GM12878 (cell line): ENCODE measurements at regions not wholly inside any gene's neighbourhood (a gene's known extent, or its start where the extent isn't known, plus 50 kb on each side); places are given as distances from the start of the nearest gene placed in this dataset.
A peak's percentile ranks its signal among the peaks of the same experiment; 100 is the strongest.

ENCODE experiments used
- E2F8 ChIP-seq: fragments of 450-650 bp; IDR thresholded peaks from 2 replicates; pipeline ENCODE4 v1.6.1; 2018; ENCODE audit warnings: mild to moderate bottlenecking, low read depth, moderate library complexity; ENCODE audit not compliant: partially characterized antibody
- EGR1 ChIP-seq, 2 experiments: IDR thresholded peaks; 1 replicate in 1 of 2; 2 replicates in 1 of 2; pipeline ENCODE4 v1.6.1; 2011 to 2012; ENCODE audit warnings: low read depth in 2 of 2, low read length in 2 of 2, borderline replicate concordance in 1 of 2, mild to moderate bottlenecking in 1 of 2, moderate library complexity in 1 of 2
- EP300 ChIP-seq, 2 experiments: fragments of 150-350 bp in 1 of 2; IDR thresholded peaks; 2 replicates each; pipeline ENCODE4 v1.6.1; 2011 to 2012; ENCODE audit warnings: low read depth in 2 of 2, low read length in 2 of 2, borderline replicate concordance in 1 of 2, improper control_type of control experiment in 1 of 2, inconsistent platforms in 1 of 2; ENCODE audit not compliant: control insufficient read depth in 1 of 2
- KAT2A ChIP-seq: conservative IDR thresholded peaks from 2 replicates; pipeline ENCODE4 v1.6.1; 2011; ENCODE audit warnings: low read depth, low read length; ENCODE audit not compliant: control insufficient read depth
- MAX ChIP-seq: IDR thresholded peaks from 2 replicates; pipeline ENCODE4 v1.6.1; 2012; ENCODE audit warnings: low read depth, low read length, improper control_type of control experiment
- MLLT1 ChIP-seq: fragments of 450-650 bp; IDR thresholded peaks from 2 replicates; pipeline ENCODE4 v1.6.1; 2016; ENCODE audit warnings: mild to moderate bottlenecking
- SREBF2 ChIP-seq: IDR thresholded peaks from 2 replicates; pipeline ENCODE4 v1.6.1; 2012; ENCODE audit warnings: mild to moderate bottlenecking, low read length
- SUZ12 ChIP-seq: fragments of 200-600 bp; sonication (generic); IDR thresholded peaks from one replicate; pipeline ENCODE4 v1.6.1; 2018; ENCODE audit warnings: antibody characterized with exemption, mild to moderate bottlenecking; ENCODE audit not compliant: unreplicated experiment
- ZBTB11 ChIP-seq: fragments of 450-650 bp; formaldehyde crosslinking; IDR thresholded peaks from 2 replicates; pipeline ENCODE4 v1.5.0; 2022; ENCODE audit warnings: mild to moderate bottlenecking, missing genetic modification characterization
- ZNF687 ChIP-seq: fragments of 450-650 bp; IDR thresholded peaks from 2 replicates; pipeline ENCODE4 v1.6.1; 2017; ENCODE audit warnings: mild to moderate bottlenecking, moderate library complexity

- TF ChIP-seq ZNF687 (peak; percentile 57; the same call in 1 of the 2 replicates), SREBF2 (no peak), MLLT1 (peak; percentile 70; the same call in 1 of the 2 replicates), SUZ12 (no peak), ZBTB11 (CRISPR knock-in tag) (no peak), KAT2A (no peak), EGR1 (IDR thresholded peaks at IDR 0.05; ENCODE audit: borderline replicate concordance in 1 of 2, low read depth in 2 of 2, low read length in 2 of 2) (no peak), MAX (no peak), E2F8 (peak; percentile 71), EP300 (IDR thresholded peaks at IDR 0.05; ENCODE audit: borderline replicate concordance in 1 of 2, control insufficient read depth in 1 of 2, low read depth in 2 of 2, low read length in 2 of 2) (peak; percentile 99; a peak in 3 of 4 replicates)
Observed at GRCh38 chr10:3902054-3902808, 117.2 kb upstream of the KLF6 start (continued).
